Breast epithelium (tissue), 3 donors: ENCODE measurements at regions not wholly inside any gene's neighbourhood (a gene's known extent, or its start where the extent isn't known, plus 50 kb on each side); places are given as distances from the start of the nearest gene placed in this dataset.

Source experiments
- CTCF ChIP-seq, 3 donors: fragments of 450-650 bp; IDR thresholded peaks; one replicate each; pipeline ENCODE4 v1.5.1; 2016 to 2017; ENCODE audit warnings: antibody characterized with exemption in 3 of 3, mild to moderate bottlenecking in 3 of 3, moderate library complexity in 3 of 3
- POLR2A ChIP-seq: fragments of 450-650 bp; IDR thresholded peaks from one replicate; pipeline ENCODE4 v1.6.1; 2016; ENCODE audit warnings: antibody characterized with exemption, mild to moderate bottlenecking, moderate library complexity
- POLR2AphosphoS5 ChIP-seq, 3 donors: sonication (generic); formaldehyde crosslinking; IDR thresholded peaks; one replicate each; pipeline ENCODE4 v1.6.1; 2017; ENCODE audit warnings: antibody characterized with exemption in 3 of 3

- no peak for TF ChIP-seq CTCF (IDR thresholded peaks at IDR 0.05)
- TF ChIP-seq POLR2A: no peak
- no peak for TF ChIP-seq POLR2AphosphoS5 (IDR thresholded peaks at IDR 0.05)
Measured at GRCh38 chr4:134708026-134708425, 506.4 kb upstream of the PABPC4L start.
